ENCODE measurements at regions not wholly inside any gene's neighbourhood (a gene's known extent, or its start where the extent isn't known, plus 50 kb on each side); places are given as distances from the start of the nearest gene placed in this dataset.
"Not testable (repeated sequence)": the region's sequence is repeated elsewhere in the genome, so short reads cannot be mapped to it uniquely, and the experiment has no call there.

- Histone ChIP-seq H2BK5ac (ENCODE audit: low read length) (no peak overlapping the region), H4K8ac (ENCODE audit: low read depth, low read length) (no peak overlapping the region), H3K27me3 (ENCODE audit: control insufficient read depth in 3 of 3, insufficient read depth in 3 of 3, low read depth in 1 of 3, low read length in 3 of 3) (peaks cover 0 to 12% (median 0%) of the 10 kb centered on the region in 3 experiments), H3K4me3 (ENCODE audit: low read length in 2 of 2) (peak overlapping the region in 1 of 2 donors; percentile 66), H3K9me3 (replicated peaks in 1 of 2; ENCODE audit: control insufficient read depth in 2 of 2, insufficient read depth in 1 of 2, low read depth in 1 of 2, low read length in 2 of 2) (no peaks in the 10 kb centered on the region), H3K36me3 (replicated peaks in 1 of 2; ENCODE audit: control insufficient read depth in 2 of 2, insufficient read depth in 2 of 2, low read length in 2 of 2) (no peaks in the 10 kb centered on the region), H2BK120ac (ENCODE audit: low read depth, low read length) (no peak overlapping the region), H3K4me1 (ENCODE audit: control insufficient read depth in 2 of 2, insufficient read depth in 1 of 2, low read depth in 1 of 2, low read length in 2 of 2) (peaks cover 0 to 4% of the 10 kb centered on the region in 2 donors), H3K9ac (ENCODE audit: low read depth, low read length, poor library complexity) (peak overlapping the region; percentile 56), H3K27ac (replicated peaks; ENCODE audit: low read length) (no peak overlapping the region), H3K4ac (ENCODE audit: low read length) (peak overlapping the region; percentile 53), H3K79me1 (ENCODE audit: low read depth, low read length) (peaks cover 2% of the 10 kb centered on the region), H2AFZ (ENCODE audit: low read length) (no peak overlapping the region), H3K4me2 (ENCODE audit: insufficient read depth, low read length, poor library complexity, severe bottlenecking) (no peak overlapping the region), H2AK5ac (ENCODE audit: low read depth, low read length) (peak overlapping the region; percentile 84), H2BK15ac (ENCODE audit: low read length) (peak overlapping the region; percentile 49), H3K18ac (ENCODE audit: low read length) (peak overlapping the region; percentile 57), H3K14ac (ENCODE audit: low read length) (peak overlapping the region; percentile 8), H3K23ac (ENCODE audit: low read depth, low read length, poor library complexity) (no peak overlapping the region), H2BK12ac (ENCODE audit: low read length) (no peak overlapping the region), H4K91ac (ENCODE audit: low read depth, low read length, poor library complexity) (no peak overlapping the region)
- DNase-seq (ENCODE audit: low spot score), result no peak
- no CpG with 5 or more reads among the region's 36 CpGs for WGBS, 2 donors (ENCODE audit: extremely low coverage in 2 of 2, insufficient read length in 2 of 2, insufficient replicate concordance in 1 of 2)
Measured at GRCh38 chr18:79604913-79605880, 74.4 kb upstream of the CTDP1 start.

GRCh38 chr18:79606071-79606470 is 73.5 kb upstream of the CTDP1 start:
- H2BK12ac ChIP-seq (ENCODE audit: low read length); H2AK5ac ChIP-seq (ENCODE audit: low read depth, low read length): not testable (repeated sequence)
- no CpG with 5 or more reads among the region's 13 CpGs for WGBS, 2 donors (ENCODE audit: extremely low coverage in 2 of 2, insufficient read length in 2 of 2, insufficient replicate concordance in 1 of 2)

GRCh38 chr18:79606621-79607331 is 72.8 kb upstream of the CTDP1 start:
- Histone ChIP-seq H3K36me3 (replicated peaks in 1 of 2; ENCODE audit: control insufficient read depth in 2 of 2, insufficient read depth in 2 of 2, low read length in 2 of 2) (no peaks in the 10 kb centered on the region), H3K4me1 (ENCODE audit: control insufficient read depth in 2 of 2, insufficient read depth in 1 of 2, low read depth in 1 of 2, low read length in 2 of 2) (peaks cover 0 to 9% of the 10 kb centered on the region in 2 donors), H3K14ac (ENCODE audit: low read length) (peak overlapping the region; percentile 21), H3K4me2 (ENCODE audit: insufficient read depth, low read length, poor library complexity, severe bottlenecking) (no peak overlapping the region), H3K79me1 (ENCODE audit: low read depth, low read length) (peaks cover 2% of the 10 kb centered on the region), H3K4me3 (ENCODE audit: low read length in 2 of 2) (no peak overlapping the region), H3K27me3 (ENCODE audit: control insufficient read depth in 3 of 3, insufficient read depth in 3 of 3, low read depth in 1 of 3, low read length in 3 of 3) (peaks cover 0 to 10% (median 0%) of the 10 kb centered on the region in 3 experiments), H3K23ac (ENCODE audit: low read depth, low read length, poor library complexity) (peak overlapping the region; percentile 80), H3K18ac (ENCODE audit: low read length) (peak overlapping the region; percentile 80), H4K91ac (ENCODE audit: low read depth, low read length, poor library complexity) (peak overlapping the region; percentile 53), H3K27ac (replicated peaks; ENCODE audit: low read length) (no peak overlapping the region), H3K4ac (ENCODE audit: low read length) (peak overlapping the region; percentile 17), H3K9me3 (replicated peaks in 1 of 2; ENCODE audit: control insufficient read depth in 2 of 2, insufficient read depth in 1 of 2, low read depth in 1 of 2, low read length in 2 of 2) (no peaks in the 10 kb centered on the region), H4K8ac (ENCODE audit: low read depth, low read length) (no peak overlapping the region), H2BK12ac (ENCODE audit: low read length) (no peak overlapping the region), H2BK5ac (ENCODE audit: low read length) (no peak overlapping the region), H2BK15ac (ENCODE audit: low read length) (peak overlapping the region; percentile 92), H3K9ac (ENCODE audit: low read depth, low read length, poor library complexity) (peak overlapping the region; percentile 44), H2AFZ (ENCODE audit: low read length) (no peak overlapping the region), H2AK5ac (ENCODE audit: low read depth, low read length) (peak overlapping the region; percentile 86), H2BK120ac (ENCODE audit: low read depth, low read length) (no peak overlapping the region)
- no peak for DNase-seq (ENCODE audit: low spot score)
- no CpG with 5 or more reads among the region's 31 CpGs for WGBS, 2 donors (ENCODE audit: extremely low coverage in 2 of 2, insufficient read length in 2 of 2, insufficient replicate concordance in 1 of 2)

More at GRCh38 chr18:79606071-79606470, 73.5 kb upstream of the CTDP1 start:
- not testable (repeated sequence) for H3K27ac ChIP-seq (replicated peaks; ENCODE audit: low read length); H2BK120ac ChIP-seq (ENCODE audit: low read depth, low read length); H4K91ac ChIP-seq (ENCODE audit: low read depth, low read length, poor library complexity); H3K9ac ChIP-seq (ENCODE audit: low read depth, low read length, poor library complexity); H2BK15ac ChIP-seq (ENCODE audit: low read length); H3K79me1 ChIP-seq (ENCODE audit: low read depth, low read length); H3K4me2 ChIP-seq (ENCODE audit: insufficient read depth, low read length, poor library complexity, severe bottlenecking); H3K4ac ChIP-seq (ENCODE audit: low read length); H3K14ac ChIP-seq (ENCODE audit: low read length); H3K9me3 ChIP-seq (replicated peaks in 1 of 2; ENCODE audit: control insufficient read depth in 2 of 2, insufficient read depth in 1 of 2, low read depth in 1 of 2, low read length in 2 of 2); H4K8ac ChIP-seq (ENCODE audit: low read depth, low read length); H3K4me1 ChIP-seq (ENCODE audit: control insufficient read depth in 2 of 2, insufficient read depth in 1 of 2, low read depth in 1 of 2, low read length in 2 of 2); H2BK5ac ChIP-seq (ENCODE audit: low read length); DNase-seq (ENCODE audit: low spot score); H3K4me3 ChIP-seq (ENCODE audit: low read length in 2 of 2); H3K23ac ChIP-seq (ENCODE audit: low read depth, low read length, poor library complexity); H3K36me3 ChIP-seq (replicated peaks in 1 of 2; ENCODE audit: control insufficient read depth in 2 of 2, insufficient read depth in 2 of 2, low read length in 2 of 2); H2AFZ ChIP-seq (ENCODE audit: low read length)
- Histone ChIP-seq H3K27me3 (ENCODE audit: control insufficient read depth in 3 of 3, insufficient read depth in 3 of 3, low read depth in 1 of 3, low read length in 3 of 3) (peaks cover 0 to 10% (median 0%) of the 10 kb centered on the region in 3 experiments), H3K18ac (ENCODE audit: low read length) (peak overlapping the region; percentile 1)

All from neuronal stem cell (in vitro differentiated cells).